K562 (cell line): ENCODE measurements at regions not wholly inside any gene's neighbourhood (a gene's known extent, or its start where the extent isn't known, plus 50 kb on each side); places are given as distances from the start of the nearest gene placed in this dataset.

ENCODE experiments used
- POLR2AphosphoS2 ChIP-seq: IDR thresholded peaks from 2 replicates; pipeline ENCODE4 v1.6.1; 2012; ENCODE audit warnings: low read length, improper control_type of control experiment
- POLR2AphosphoS5 ChIP-seq: IDR thresholded peaks from 2 replicates; pipeline ENCODE4 v1.6.1; 2011; ENCODE audit warnings: mild to moderate bottlenecking, low read depth, low read length, moderate library complexity; ENCODE audit not compliant: control insufficient read depth, insufficient read depth
- TEAD4 ChIP-seq, 2 experiments: sonication (generic) in 1 of 2; formaldehyde crosslinking in 1 of 2; IDR thresholded peaks; 2 replicates each; pipeline versions ENCODE4 v1.6.1 to v1.8.0; 2012 to 2022; ENCODE audit warnings: borderline replicate concordance in 1 of 2, inconsistent platforms in 1 of 2, low read length in 1 of 2, mild to moderate bottlenecking in 1 of 2, missing genetic modification reagents in 1 of 2
- ZNF174 ChIP-seq: fragments of 250-450 bp; sonication (Bioruptor Pico); IDR thresholded peaks from 2 replicates; pipeline ENCODE4 v1.4.0; 2020; ENCODE audit warnings: mild to moderate bottlenecking

- TF ChIP-seq TEAD4 (IDR thresholded peaks at IDR 0.05; ENCODE audit: low read length) (no peak), TEAD4 (CRISPR knock-in tag; IDR thresholded peaks at IDR 0.05; ENCODE audit: borderline replicate concordance) (no peak), ZNF174 (CRISPR knock-in tag) (no peak), POLR2AphosphoS5 (no peak), POLR2AphosphoS2 (no peak)
Observed at GRCh38 chr6:166786704-166787293, 159.7 kb upstream of the RPS6KA2 start.
